IPS-NIHi7 (cell line): ENCODE measurements at regions not wholly inside any gene's neighbourhood (a gene's known extent, or its start where the extent isn't known, plus 50 kb on each side); places are given as distances from the start of the nearest gene placed in this dataset.

Experiments
- DNase-seq: peaks from one replicate; pipeline ENCODE4 v3.0.0; 2012; ENCODE audit warnings: mixed read lengths; ENCODE audit errors: extremely low spot score

- no peak for DNase-seq
Observed at GRCh38 chr14:86013641-86014040, 483.7 kb downstream of the FLRT2 start.

DNA sequence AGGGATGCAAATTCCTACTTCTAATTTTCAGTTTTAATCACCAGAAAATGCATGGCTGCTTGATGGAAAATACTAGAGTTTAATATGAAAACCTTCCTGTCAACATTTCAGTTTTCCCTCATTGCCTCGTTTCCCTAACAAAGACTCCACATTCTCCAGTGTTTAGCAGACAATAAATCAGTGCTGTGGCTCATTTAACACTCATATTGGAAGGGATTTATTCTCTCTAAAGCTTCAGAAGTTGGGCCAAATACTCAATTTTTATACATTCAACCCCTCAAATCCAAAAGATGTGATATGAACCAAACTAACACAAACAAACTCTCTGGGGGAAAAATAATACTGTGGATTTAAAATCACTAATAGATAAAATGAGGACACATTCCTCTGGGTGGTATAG, 482.5 kb downstream of the FLRT2 start:
- DNase-seq = no peak

GRCh38 chr14:86003998-86004397, 474.1 kb downstream of the FLRT2 start:
- DNase-seq = no peak

DNA sequence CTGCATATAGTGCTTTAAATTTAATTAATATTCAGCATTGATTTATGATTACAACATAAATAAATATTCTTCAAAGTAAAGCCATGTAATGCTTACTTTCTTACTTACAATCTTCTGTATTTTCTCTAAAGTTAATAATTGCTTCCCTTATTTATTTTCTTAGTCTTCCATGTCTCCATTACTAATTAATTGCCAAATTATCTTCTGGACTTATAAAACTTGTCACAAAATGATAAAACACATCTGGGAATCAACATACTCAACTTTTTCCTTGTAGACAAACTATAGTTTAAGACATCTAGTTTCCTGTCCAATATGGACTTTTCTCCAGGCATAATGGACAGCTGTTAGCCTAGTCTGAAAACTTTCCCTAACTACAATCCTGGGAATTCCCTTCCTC, 466.6 kb downstream of the FLRT2 start:
- no peak for DNase-seq

- no peak for DNase-seq
Observed at GRCh38 chr14:85991156-85991555, 461.2 kb downstream of the FLRT2 start.

DNA sequence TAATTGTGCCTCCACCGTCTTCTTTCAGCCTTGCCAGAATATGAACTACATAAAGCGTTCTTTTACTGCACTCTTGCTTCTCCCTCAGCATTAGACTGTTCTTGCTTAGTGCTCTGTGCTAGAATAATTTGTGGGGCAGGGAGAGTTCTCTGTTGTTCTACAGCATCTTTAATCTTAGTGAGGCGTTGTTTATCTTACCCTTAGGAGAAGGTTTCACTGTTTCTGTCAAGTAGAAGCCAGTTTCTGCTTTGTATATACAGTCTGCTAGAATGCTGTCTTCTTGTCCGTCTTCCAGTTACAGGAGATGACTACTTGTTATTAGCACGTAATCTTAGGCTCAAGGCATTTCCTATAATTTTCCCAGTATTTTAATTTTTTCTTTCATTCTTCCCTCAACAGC, 458.0 kb downstream of the FLRT2 start:
- no peak for DNase-seq

DNA sequence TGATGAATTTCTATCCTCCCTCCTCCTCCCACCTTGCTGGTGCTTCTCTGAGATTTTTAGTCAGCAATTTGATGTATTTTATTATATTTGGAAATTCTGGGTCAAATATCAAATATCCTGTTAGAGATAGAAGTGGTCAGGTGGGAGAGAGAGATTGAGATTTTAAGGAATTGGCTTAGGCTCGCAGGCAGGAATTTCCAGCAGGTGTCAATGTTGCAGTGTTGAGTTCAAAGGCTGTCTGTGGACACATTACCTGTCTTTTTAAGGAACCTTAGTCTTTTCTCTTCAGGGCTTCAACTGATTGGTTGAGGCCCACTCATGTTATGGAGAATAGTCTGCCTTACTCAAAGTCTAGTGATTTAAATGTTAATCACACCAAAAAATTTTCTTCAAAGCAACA, 457.3 kb downstream of the FLRT2 start:
- DNase-seq = no peak

DNA sequence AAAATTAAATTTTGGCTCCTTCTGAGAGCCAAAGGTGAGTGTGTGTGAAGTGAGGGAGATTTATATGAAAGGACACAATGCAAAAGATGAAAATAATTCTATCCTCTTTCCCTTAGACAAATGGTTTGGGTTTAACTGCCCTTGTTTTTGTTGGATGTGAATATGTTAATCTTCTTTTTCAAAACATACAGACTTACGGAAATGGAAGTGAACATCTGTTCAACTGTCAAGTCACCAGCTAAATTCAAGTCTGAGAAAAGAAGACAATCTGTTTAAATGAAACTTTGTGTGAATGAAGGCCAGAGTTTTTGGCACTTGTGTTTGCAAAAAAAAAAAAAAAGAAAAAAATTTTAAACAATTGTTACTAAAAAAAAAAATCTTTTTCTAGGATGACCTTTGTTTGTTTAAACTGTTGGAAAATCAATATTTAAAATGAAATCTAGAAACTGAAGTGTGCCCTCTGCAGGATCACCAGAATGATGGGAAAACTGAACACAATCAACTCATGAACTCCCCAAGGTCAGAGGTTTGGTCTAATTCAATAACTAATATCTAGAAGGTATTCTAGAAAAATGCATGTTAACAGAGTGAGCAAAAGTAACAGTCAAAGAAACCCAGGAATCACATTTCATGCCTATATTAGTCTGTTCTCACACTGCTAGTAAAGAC, 448.8 kb downstream of the FLRT2 start:
- DNase-seq = no peak

DNA sequence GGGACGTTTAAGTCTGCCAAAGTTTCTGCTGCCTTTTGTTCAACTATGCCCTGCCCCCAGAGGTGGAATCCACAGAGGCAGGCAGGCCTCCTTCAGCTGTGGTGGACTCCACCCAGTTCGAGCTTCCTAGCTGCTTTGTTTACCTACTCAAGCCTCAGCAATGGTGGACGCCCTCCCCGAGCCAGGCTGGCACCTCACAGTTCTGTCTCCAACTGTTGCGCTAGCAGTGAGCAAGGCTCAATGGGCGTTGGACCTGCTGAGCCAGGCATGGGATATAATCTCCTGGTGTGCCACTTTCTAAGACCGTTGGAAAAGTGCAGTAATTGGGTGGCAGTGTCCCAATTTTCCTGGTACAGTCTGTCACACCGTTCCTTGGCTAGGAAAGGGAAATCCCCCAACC, 444.7 kb downstream of the FLRT2 start:
- no peak for DNase-seq

DNA sequence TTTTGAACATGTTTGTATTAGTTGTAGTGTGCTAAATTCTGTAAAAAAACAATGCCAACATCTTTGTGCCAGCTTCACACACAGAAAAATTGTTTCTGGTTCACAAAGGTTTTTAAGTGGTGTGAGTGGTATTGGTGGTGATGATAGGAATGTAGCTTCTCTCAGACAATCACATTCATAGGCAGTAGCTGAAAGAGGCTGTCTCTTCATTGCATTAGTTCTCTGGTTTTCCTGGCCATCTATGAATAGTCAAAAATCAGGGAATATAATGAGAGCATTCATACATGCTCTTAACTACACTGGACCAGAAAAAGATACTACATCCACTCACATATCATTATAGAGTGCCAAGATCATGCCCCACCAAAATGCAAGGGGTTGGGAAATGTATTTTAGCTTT, 433.5 kb downstream of the FLRT2 start:
- no peak for DNase-seq

- no peak for DNase-seq
Observed at GRCh38 chr14:85960756-85961155, 430.8 kb downstream of the FLRT2 start.

DNA sequence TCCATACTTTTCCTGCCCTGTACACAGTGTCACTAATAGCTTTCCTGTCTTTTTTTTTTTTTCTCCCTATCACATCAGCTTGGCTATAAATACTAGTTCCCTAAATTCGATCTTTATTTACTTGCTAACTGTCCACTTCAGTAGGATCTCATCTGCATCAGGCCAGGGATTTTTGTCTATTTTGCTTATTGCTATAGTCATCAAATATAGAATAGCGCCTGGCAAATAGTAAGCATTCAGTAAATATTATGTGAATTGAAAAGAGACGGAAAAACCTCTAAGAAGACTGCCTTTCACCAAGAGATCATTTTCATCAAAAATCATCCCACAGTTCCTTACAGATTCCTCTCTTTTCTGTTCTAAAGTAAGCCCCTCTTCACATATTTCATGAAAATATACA, 429.1 kb downstream of the FLRT2 start:
- no peak for DNase-seq

- peak; percentile 18 for DNase-seq
Observed at GRCh38 chr14:85958069-85958468, 428.1 kb downstream of the FLRT2 start.

DNA sequence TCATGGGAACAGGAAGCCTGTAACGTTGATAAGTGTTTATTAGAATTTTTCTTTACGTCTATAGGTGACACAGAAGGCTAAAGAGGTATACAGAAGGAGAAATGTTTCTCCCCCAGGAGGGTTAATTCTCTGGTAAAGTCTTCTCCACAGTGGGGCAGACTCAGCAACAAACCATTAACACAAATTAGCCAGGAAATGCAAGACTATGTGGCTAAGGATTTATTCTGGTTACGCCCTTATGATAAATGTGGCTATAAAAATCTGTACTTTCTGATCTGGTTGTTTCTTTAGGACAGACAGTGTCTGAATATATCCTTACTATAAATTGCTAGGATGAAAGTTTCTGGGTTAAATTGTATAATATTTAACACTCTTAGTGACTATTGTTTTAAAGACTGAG, 423.3 kb downstream of the FLRT2 start:
- no peak for DNase-seq

DNA sequence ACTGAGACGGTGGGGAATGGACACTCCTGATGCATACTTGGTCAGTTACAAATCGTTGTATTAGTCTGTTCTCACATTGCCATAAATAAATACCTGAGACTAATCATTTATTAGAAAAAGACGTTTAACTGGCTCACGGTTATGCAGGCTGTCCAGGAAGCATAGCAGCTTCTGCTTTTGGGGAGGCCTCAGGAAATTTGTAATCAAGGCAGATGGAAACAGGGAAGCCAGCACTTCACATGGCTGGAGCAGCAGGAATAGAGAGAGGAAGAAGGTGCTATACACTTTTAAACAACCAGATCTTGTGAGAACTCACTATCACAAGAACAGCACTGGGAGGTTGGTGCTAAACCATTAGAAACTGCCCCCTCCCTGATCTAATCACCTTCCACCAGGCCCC, 418.2 kb downstream of the FLRT2 start:
- no peak for DNase-seq

GRCh38 chr14:85947461-85948139, 417.7 kb downstream of the FLRT2 start:
- DNase-seq = no peak

GRCh38 chr14:85943192-85943591, 413.2 kb downstream of the FLRT2 start:
- DNase-seq = no peak

- DNase-seq = no peak
Observed at GRCh38 chr14:85934886-85935254, 404.9 kb downstream of the FLRT2 start.

- no peak for DNase-seq
Observed at GRCh38 chr14:85934123-85934885, 404.4 kb downstream of the FLRT2 start.

DNA sequence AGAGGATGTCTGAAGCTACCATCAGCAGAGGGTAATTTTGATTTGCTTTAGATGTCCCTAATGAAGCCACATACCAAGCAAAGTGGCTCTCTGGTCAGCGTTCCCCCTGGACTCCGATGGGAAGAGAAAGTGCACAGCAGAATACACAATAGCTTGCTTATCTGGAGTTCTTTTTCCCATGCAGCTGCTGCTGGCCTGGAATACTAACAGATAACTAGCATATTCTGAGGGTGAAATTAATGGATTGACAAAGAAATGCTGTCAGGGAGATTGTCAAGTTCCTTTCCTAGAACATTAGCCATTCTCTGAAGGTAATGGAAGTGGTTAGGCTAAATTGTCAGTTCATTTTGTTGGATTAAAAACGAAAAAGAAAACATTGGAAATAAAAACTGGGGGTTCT, 391.3 kb downstream of the FLRT2 start:
- DNase-seq = no peak

DNA sequence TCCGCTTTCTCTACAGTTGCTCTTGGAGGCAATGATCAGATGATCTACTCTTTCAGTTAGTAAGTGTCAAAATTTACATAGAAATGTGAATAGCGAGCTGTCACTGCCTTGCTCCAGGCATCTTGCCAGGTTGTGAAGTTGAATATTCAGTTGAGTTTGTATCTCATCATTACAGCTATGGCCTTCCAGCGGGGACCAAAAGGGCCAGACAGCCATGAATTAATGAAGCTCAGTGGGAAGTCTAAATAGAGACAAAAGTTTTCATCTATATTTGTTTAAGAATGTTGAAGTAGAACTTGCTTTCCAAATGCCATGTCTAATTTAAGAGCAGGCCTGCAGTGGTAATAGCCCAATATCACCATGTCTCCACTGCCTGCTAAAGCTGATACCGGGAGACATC, 387.8 kb downstream of the FLRT2 start:
- DNase-seq = no peak

- DNase-seq = no peak
Observed at GRCh38 chr14:85915711-85916110, 385.8 kb downstream of the FLRT2 start.

DNA sequence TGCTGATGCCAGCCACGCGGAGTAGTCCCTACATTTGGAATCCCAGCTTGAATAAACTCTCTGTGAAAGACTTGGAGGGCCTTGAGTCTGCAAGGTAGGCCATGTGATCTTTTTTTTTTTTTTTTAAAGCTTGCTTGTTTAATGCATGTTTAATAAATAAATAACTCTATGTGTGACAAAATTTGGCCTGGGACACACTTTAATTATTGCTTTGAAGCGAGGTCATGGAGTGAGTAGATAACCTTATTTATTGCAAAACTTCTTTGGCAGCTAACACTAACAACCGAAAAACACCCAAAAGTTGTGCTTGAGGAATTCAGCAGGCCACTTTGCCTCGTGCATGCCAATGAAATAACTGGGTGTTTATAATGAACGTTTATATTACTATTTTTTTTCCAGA, 382.2 kb downstream of the FLRT2 start:
- DNase-seq = no peak
